ENCODE measurements at regions not wholly inside any gene's neighbourhood (a gene's known extent, or its start where the extent isn't known, plus 50 kb on each side); places are given as distances from the start of the nearest gene placed in this dataset.
"Not testable (repeated sequence)": the region's sequence is repeated elsewhere in the genome, so short reads cannot be mapped to it uniquely, and the experiment has no call there.

- DNase-seq (ENCODE audit: low read depth) = peak; percentile 40
- TF ChIP-seq CTCF (IDR thresholded peaks at IDR 0.05; ENCODE audit: insufficient read depth, low read depth, low read length, missing control alignments) = no peak
- H3K4me3 ChIP-seq (ENCODE audit: low read depth, low read length) = no peak overlapping the region
Measured at GRCh38 chr4:57943682-57944081, 833.5 kb upstream of the IGFBP7 start.

- DNase-seq (ENCODE audit: low read depth); H3K4me3 ChIP-seq (ENCODE audit: low read depth, low read length): not testable (repeated sequence)
Measured at GRCh38 chr4:57937326-57937725, 827.1 kb upstream of the IGFBP7 start.

- no peak for TF ChIP-seq CTCF (IDR thresholded peaks at IDR 0.05; ENCODE audit: insufficient read depth, low read depth, low read length, missing control alignments)
- no peak overlapping the region for H3K4me3 ChIP-seq (ENCODE audit: low read depth, low read length)
- DNase-seq (ENCODE audit: low read depth) = no peak
Measured at GRCh38 chr4:57926311-57926710, 816.1 kb upstream of the IGFBP7 start.

GRCh38 chr4:57924951-57925350, 814.8 kb upstream of the IGFBP7 start:
- no peak overlapping the region for H3K4me3 ChIP-seq (ENCODE audit: low read depth, low read length)
- TF ChIP-seq CTCF (IDR thresholded peaks at IDR 0.05; ENCODE audit: insufficient read depth, low read depth, low read length, missing control alignments) = no peak
- DNase-seq (ENCODE audit: low read depth) = no peak

GRCh38 chr4:57916479-57916878, 806.3 kb upstream of the IGFBP7 start:
- TF ChIP-seq CTCF (IDR thresholded peaks at IDR 0.05; ENCODE audit: insufficient read depth, low read depth, low read length, missing control alignments) = no peak
- DNase-seq (ENCODE audit: low read depth) = no peak

GRCh38 chr4:57911203-57911602, 801.0 kb upstream of the IGFBP7 start:
- no peak overlapping the region for H3K4me3 ChIP-seq (ENCODE audit: low read depth, low read length)
- DNase-seq (ENCODE audit: low read depth) = no peak
- no peak for TF ChIP-seq CTCF (IDR thresholded peaks at IDR 0.05; ENCODE audit: insufficient read depth, low read depth, low read length, missing control alignments)

More at GRCh38 chr4:57916479-57916878, 806.3 kb upstream of the IGFBP7 start:
- no peak overlapping the region for H3K4me3 ChIP-seq (ENCODE audit: low read depth, low read length)

- TF ChIP-seq CTCF (IDR thresholded peaks at IDR 0.05; ENCODE audit: insufficient read depth, low read depth, low read length, missing control alignments) = no peak
- no peak overlapping the region for H3K4me3 ChIP-seq (ENCODE audit: low read depth, low read length)
- no peak for DNase-seq (ENCODE audit: low read depth)
Measured at GRCh38 chr4:57910151-57910550, 800.0 kb upstream of the IGFBP7 start.

Data from GM12865 (cell line).